Lower leg skin (tissue), 3 donors: ENCODE measurements at regions not wholly inside any gene's neighbourhood (a gene's known extent, or its start where the extent isn't known, plus 50 kb on each side); places are given as distances from the start of the nearest gene placed in this dataset.

Source experiments
- CTCF ChIP-seq, 3 donors: fragments of 450-650 bp; IDR thresholded peaks; one replicate each; pipeline ENCODE4 v1.5.1; 2016; ENCODE audit warnings: antibody characterized with exemption in 3 of 3, mild to moderate bottlenecking in 3 of 3, moderate library complexity in 2 of 3
- POLR2A ChIP-seq, 2 donors: fragments of 450-650 bp; IDR thresholded peaks; one replicate each; pipeline ENCODE4 v1.6.1; 2016 to 2017; ENCODE audit warnings: antibody characterized with exemption in 2 of 2, mild to moderate bottlenecking in 1 of 2, moderate library complexity in 1 of 2

GRCh38 chr1:72827278-72827677 is 544.9 kb upstream of the NEGR1 start:
- TF ChIP-seq CTCF (IDR thresholded peaks at IDR 0.05) (no peak), POLR2A (IDR thresholded peaks at IDR 0.05) (no peak)
